ENCODE measurements at regions not wholly inside any gene's neighbourhood (a gene's known extent, or its start where the extent isn't known, plus 50 kb on each side); places are given as distances from the start of the nearest gene placed in this dataset.

DNA sequence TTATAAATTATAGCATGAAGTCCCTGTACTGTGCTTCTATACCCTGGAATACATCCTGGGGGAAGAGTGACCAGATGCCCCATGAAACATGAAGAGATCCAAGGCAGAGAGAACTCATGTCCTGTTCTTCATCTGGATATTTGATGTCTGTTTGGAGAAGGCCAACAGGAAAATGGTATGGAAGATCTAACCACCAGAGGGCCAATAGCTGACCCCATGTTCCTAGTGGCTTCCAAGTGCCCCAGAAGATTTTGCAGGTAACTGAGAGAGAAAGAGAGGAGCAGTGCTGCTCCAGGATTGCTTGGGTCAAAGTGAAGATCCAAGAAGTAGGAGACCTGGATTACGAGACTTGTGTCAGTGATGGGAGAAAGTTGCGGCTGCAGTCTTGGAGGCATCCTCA lies 90.2 kb upstream of the TSPAN5 start:
- ATAC-seq (replicated peaks; ENCODE audit: extremely low read depth, poor library complexity, severe bottlenecking), result no peak
- Mint-ChIP-seq H3K9me3 (no peaks in the 10 kb centered on the region), H3K27me3 (no peaks in the 10 kb centered on the region), H3K4me3 (no peak overlapping the region), H3K36me3 (ENCODE audit: insufficient read depth) (no peaks in the 10 kb centered on the region), H3K4me1 (peaks cover 6% of the 10 kb centered on the region), H3K27ac (ENCODE audit: low read depth) (no peak overlapping the region)
- DNase-seq (ENCODE audit: low spot score in 2 of 2), result no peak

DNA sequence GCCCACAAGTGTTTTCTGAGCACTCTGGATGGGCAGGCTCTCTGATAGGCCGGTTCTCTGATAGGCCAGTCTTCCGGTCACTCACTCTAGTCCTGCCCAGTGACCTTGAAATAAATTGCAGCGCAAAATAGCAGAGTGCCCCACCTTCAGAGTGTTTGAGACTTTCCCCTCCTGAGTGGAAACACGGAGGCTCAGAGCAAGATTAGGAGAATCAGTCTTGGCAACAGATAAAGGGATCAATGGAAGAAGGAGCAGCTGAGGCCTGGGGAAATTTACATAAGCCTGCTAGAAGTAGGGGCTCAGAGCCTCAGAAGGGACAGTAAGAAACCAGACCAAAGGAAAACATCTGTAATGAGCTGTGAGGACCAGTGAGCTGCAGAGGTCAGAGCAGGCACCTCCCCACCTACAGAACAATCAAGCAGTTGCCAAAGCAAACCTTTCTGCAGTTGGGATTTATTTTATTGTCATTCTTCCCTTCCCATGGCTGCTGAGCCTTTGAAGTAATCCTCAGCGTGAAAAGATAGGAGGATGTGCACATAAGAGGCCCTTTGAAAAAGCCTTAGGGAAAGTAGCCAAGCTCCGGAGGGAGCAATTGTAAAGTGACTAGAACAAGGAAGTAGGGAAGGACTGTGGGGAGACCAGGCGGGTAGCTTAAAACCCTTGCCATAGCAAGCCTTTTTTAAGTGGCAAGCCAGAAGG lies 89.1 kb upstream of the TSPAN5 start:
- Mint-ChIP-seq H3K36me3 (ENCODE audit: insufficient read depth) (no peaks in the 10 kb centered on the region), H3K4me1 (peaks cover 6% of the 10 kb centered on the region), H3K9me3 (no peaks in the 10 kb centered on the region), H3K27ac (ENCODE audit: low read depth) (no peak overlapping the region), H3K27me3 (no peaks in the 10 kb centered on the region), H3K4me3 (no peak overlapping the region)
- ATAC-seq (replicated peaks; ENCODE audit: extremely low read depth, poor library complexity, severe bottlenecking) (no peak), DNase-seq (ENCODE audit: low spot score in 2 of 2) (no peak)

DNA sequence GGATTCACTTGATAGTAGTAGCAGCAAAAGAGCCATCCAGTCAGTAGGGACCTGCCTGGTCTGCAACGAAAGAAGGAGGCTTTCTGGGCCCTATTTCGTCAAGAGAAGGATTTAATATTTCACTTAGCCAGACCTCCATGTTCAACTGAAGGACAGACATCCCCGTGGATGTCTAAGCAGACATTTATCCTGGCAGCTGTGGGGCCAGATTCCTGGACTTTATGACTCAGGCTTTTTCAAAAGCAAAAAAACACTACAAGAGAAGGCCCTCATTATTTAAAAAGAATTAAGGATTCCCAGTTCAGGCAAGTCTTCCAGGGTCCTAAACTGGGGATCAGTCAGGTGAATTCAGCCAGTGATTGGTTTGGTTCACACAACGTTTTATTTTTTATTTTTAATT lies 88.5 kb upstream of the TSPAN5 start:
- no peak overlapping the region for H3K27ac Mint-ChIP-seq (ENCODE audit: low read depth)
- ATAC-seq (replicated peaks; ENCODE audit: extremely low read depth, poor library complexity, severe bottlenecking), result no peak
- H3K36me3 Mint-ChIP-seq (ENCODE audit: insufficient read depth), result no peaks in the 10 kb centered on the region
- no peaks in the 10 kb centered on the region for H3K9me3 Mint-ChIP-seq
- H3K4me1 Mint-ChIP-seq, result peaks cover 6% of the 10 kb centered on the region
- DNase-seq (ENCODE audit: low spot score in 2 of 2), result no peak
- H3K4me3 Mint-ChIP-seq, result no peak overlapping the region
- no peaks in the 10 kb centered on the region for H3K27me3 Mint-ChIP-seq

DNA sequence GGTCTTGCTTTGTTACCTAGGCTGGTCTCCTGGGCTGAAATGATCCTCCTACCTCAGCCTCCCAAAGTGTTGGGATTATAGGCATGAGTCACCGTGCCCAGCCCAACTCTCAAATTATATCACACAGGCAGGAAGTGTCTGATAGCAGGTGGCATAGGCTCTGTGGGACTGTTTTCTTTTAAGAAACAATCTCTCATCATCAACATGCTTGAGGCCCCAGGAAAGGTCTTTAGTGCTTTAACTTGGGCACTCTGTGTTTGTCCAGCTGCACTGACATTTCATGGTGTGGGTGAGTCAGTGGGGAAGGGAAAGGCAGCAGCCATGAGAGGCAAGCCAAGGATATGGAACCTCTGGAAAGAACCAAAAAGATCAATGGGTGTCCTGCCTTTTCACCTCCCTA lies 88.1 kb upstream of the TSPAN5 start:
- H3K4me3 Mint-ChIP-seq, result no peak overlapping the region
- peaks cover 6% of the 10 kb centered on the region for H3K4me1 Mint-ChIP-seq
- no peaks in the 10 kb centered on the region for H3K9me3 Mint-ChIP-seq
- no peaks in the 10 kb centered on the region for H3K36me3 Mint-ChIP-seq (ENCODE audit: insufficient read depth)
- ATAC-seq (replicated peaks; ENCODE audit: extremely low read depth, poor library complexity, severe bottlenecking) (no peak), DNase-seq (ENCODE audit: low spot score in 2 of 2) (no peak)
- H3K27me3 Mint-ChIP-seq, result no peaks in the 10 kb centered on the region
- H3K27ac Mint-ChIP-seq (ENCODE audit: low read depth), result no peak overlapping the region

DNA sequence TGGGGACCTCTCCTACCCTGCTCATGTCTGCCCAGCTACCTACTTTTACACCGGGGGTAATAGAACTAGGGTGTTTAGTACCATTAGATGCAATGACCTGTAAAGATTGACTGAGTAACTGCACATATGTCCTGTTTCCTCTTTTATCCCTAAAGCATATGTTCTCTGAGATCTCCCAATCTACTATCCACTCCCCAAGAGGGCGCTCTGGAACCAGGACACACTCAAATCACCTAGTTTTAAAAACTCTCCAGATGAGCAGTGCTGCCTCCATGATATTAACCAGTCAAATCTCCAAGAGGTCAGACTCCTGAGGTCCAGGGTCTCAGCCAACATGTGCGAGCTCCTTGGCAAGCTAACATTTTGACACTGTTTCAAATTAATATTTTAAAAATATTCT lies 87.0 kb upstream of the TSPAN5 start:
- Mint-ChIP-seq H3K36me3 (ENCODE audit: insufficient read depth) (no peaks in the 10 kb centered on the region), H3K27me3 (no peaks in the 10 kb centered on the region), H3K9me3 (no peaks in the 10 kb centered on the region), H3K4me3 (no peak overlapping the region), H3K27ac (ENCODE audit: low read depth) (no peak overlapping the region), H3K4me1 (peaks cover 6% of the 10 kb centered on the region)
- DNase-seq (ENCODE audit: low spot score in 2 of 2) (no peak), ATAC-seq (replicated peaks; ENCODE audit: extremely low read depth, poor library complexity, severe bottlenecking) (no peak)

DNA sequence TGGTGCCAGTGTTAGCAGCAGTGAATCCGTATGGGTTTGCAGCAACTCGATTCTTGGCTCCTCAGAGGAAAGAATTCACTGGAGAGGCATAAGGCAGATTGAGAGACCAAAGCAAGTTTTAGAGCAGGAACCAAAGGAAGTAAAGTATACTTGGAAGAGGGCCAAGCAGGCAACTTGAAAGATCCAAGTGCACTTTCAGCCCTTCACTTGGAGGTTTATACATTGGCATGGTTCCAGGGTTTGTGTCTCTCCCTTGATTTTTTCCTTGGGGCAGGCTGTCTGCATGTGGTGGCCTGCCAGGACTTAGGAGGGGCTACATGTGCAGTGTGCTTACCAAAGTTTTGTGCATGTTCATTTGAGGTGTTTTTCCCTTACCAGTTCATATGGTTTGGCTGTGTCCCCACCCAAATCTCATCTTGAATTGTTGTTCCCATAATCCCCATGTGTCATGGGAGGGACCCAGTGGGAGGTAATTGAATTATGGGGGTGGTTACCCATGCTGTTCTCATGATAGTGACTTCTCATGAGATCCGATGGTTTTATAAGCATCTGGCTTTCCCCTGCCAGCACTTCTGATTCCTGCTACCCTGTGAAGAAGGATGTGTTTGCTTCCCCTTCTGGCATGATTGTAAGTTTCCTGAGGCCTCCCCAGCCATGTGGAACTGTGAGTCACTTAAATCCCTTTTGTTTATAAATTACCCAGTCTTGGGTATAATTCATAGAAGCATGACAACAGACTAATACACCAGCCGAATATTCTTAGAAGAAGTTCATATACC lies 86.2 kb upstream of the TSPAN5 start:
- DNase-seq (ENCODE audit: low spot score in 2 of 2), result no peak
- Mint-ChIP-seq H3K4me3 (no peak overlapping the region), H3K9me3 (no peaks in the 10 kb centered on the region), H3K27me3 (no peaks in the 10 kb centered on the region), H3K27ac (ENCODE audit: low read depth) (no peak overlapping the region), H3K4me1 (peaks cover 6% of the 10 kb centered on the region), H3K36me3 (ENCODE audit: insufficient read depth) (no peaks in the 10 kb centered on the region)
- ATAC-seq (replicated peaks; ENCODE audit: extremely low read depth, poor library complexity, severe bottlenecking), result no peak

DNA sequence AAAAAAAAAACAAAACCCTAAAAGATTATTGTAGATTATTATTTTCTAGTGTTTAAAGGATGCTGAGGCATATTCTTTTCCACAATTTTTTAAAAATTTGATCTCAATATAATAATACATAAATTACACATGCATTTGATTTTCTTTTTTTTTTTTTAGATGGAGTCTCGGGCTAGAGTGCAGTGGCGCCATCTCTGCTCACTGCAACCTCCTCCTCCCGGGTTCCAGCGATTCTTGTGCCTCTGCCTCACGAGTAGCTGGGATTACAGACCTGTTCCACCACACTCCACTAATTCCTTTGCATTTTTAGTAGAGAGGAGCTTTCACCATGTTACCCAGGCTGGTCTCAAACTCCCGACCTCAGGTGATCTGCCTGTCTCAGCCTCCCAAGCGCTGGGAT lies 83.5 kb upstream of the TSPAN5 start:
- Mint-ChIP-seq H3K4me1 (peaks cover 6% of the 10 kb centered on the region), H3K27ac (ENCODE audit: low read depth) (no peak overlapping the region)
- no peak for ATAC-seq (replicated peaks; ENCODE audit: extremely low read depth, poor library complexity, severe bottlenecking)

DNA sequence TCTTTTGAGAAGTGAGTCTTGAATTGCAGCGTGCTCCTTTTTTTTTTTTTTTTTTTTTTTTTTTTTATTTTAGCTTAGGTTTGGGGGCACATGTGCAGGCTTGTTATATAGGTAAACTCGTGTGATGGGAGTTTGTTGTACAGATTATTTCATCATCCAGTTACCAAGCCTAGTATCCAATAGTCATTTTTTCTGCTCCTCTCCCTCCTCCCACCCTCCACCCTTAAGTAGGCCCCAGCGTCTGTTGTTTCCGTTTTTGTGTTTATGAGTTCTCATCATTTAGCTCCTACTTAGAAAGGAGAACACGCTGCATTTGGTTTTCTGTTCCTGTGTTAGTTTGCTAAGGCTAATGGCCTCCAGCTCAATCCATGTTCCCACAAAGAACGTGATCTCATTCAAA lies 81.3 kb upstream of the TSPAN5 start:
- ATAC-seq (replicated peaks; ENCODE audit: extremely low read depth, poor library complexity, severe bottlenecking) (no peak), DNase-seq (ENCODE audit: low spot score in 2 of 2) (no peak)
- Mint-ChIP-seq H3K9me3 (peaks cover 7% of the 10 kb centered on the region), H3K4me1 (no peaks in the 10 kb centered on the region), H3K4me3 (no peak overlapping the region), H3K36me3 (ENCODE audit: insufficient read depth) (peaks cover 3% of the 10 kb centered on the region), H3K27ac (ENCODE audit: low read depth) (no peak overlapping the region), H3K27me3 (no peaks in the 10 kb centered on the region)

More for the DNA sequence above, 83.5 kb upstream of the TSPAN5 start:
- DNase-seq (ENCODE audit: low spot score in 2 of 2), result no peak
- peaks cover 7% of the 10 kb centered on the region for H3K9me3 Mint-ChIP-seq
- no peaks in the 10 kb centered on the region for H3K36me3 Mint-ChIP-seq (ENCODE audit: insufficient read depth)
- no peaks in the 10 kb centered on the region for H3K27me3 Mint-ChIP-seq
- H3K4me3 Mint-ChIP-seq, result no peak overlapping the region

DNA sequence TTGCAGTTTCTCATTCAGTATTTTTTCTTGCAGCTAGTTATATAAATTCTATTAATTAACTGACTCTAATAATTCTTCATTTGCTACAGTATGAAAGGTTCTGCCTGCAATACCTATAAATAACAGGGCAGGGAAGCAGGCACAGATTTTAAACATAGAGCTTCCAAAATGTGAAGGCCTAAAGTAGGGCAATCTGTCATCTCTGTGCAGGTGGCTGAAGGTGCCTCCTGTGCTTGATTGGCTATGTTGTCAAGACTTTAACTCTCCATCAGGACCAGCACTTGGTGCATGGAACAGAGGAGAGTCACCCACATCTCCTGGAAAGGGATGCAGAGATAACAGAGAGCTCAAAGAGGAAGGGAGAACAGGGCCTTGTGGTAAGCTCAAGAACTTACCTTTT lies 75.2 kb upstream of the TSPAN5 start:
- H3K27ac Mint-ChIP-seq (ENCODE audit: low read depth), result no peak overlapping the region
- no peak for DNase-seq (ENCODE audit: low spot score in 2 of 2)
- no peak for ATAC-seq (replicated peaks; ENCODE audit: extremely low read depth, poor library complexity, severe bottlenecking)
- H3K4me1 Mint-ChIP-seq, result peaks cover under 1% of the 10 kb centered on the region
- peaks cover 7% of the 10 kb centered on the region for H3K9me3 Mint-ChIP-seq
- H3K27me3 Mint-ChIP-seq, result no peaks in the 10 kb centered on the region
- peaks cover 3% of the 10 kb centered on the region for H3K36me3 Mint-ChIP-seq (ENCODE audit: insufficient read depth)
- H3K4me3 Mint-ChIP-seq, result no peak overlapping the region

DNA sequence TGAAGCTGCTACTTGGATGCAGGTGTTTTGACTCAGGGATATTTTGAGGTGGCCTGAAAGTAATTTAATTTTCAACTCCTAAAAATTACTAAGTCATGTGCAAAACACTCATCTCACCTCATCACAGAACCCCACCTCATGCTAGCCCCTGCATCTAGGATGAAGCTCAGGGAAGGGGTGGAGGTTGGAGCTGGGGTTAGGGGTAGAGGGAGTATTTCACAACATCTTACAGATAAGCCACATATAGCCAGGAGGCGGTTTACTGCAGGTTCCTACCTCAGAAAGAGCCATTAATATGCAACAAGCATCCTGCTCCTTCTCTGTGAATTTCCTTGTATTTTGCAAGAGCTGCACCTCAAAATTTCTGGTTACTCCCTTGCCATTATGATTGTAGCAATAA lies 70.5 kb upstream of the TSPAN5 start:
- ATAC-seq (replicated peaks; ENCODE audit: extremely low read depth, poor library complexity, severe bottlenecking) (no peak), DNase-seq (ENCODE audit: low spot score in 2 of 2) (no peak)
- Mint-ChIP-seq H3K9me3 (peaks cover 7% of the 10 kb centered on the region), H3K36me3 (ENCODE audit: insufficient read depth) (no peaks in the 10 kb centered on the region), H3K4me1 (peaks cover 6% of the 10 kb centered on the region), H3K27me3 (no peaks in the 10 kb centered on the region), H3K4me3 (no peak overlapping the region), H3K27ac (ENCODE audit: low read depth) (no peak overlapping the region)

DNA sequence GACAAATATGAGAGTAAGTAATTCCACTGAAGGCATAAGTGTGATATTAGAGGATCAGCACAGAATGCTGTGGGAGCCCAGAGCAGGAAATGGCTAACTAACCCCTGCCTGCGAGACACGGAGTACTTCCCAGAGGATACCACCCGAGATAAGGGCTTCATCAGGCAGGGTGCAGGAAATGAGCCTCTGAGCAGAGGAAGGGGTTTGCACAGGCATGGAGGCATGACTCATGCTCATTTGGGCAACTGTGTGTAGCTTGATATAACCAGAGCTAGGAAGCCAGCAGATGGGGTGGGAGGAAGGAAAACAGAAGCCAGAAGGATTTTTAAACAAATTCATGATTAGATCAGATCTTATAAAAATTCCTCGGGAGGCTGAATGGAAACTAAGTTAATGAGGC lies 70.0 kb upstream of the TSPAN5 start:
- H3K4me3 Mint-ChIP-seq, result no peak overlapping the region
- no peaks in the 10 kb centered on the region for H3K27me3 Mint-ChIP-seq
- ATAC-seq (replicated peaks; ENCODE audit: extremely low read depth, poor library complexity, severe bottlenecking) (no peak), DNase-seq (ENCODE audit: low spot score in 2 of 2) (no peak)
- no peak overlapping the region for H3K27ac Mint-ChIP-seq (ENCODE audit: low read depth)
- peaks cover 7% of the 10 kb centered on the region for H3K9me3 Mint-ChIP-seq
- no peaks in the 10 kb centered on the region for H3K36me3 Mint-ChIP-seq (ENCODE audit: insufficient read depth)
- peaks cover 6% of the 10 kb centered on the region for H3K4me1 Mint-ChIP-seq

DNA sequence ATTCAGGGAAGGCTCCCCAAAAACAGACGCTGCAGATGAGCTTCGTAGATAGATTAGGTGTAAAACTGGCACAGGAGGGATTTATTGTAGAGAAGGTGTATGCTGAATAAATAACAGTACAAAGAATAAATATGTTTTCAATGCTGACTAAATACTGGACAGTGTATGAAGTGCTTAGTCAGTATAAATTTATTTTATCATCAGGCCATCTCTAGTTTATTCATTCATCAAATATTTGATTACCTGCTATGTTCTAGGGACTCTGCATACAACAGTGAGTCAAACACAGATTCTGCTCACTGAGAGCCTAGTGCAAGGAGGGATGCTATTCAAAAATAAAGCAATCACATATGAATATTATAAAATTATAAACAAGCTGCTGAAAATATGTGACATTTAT lies 63.6 kb upstream of the TSPAN5 start:
- no peaks in the 10 kb centered on the region for H3K4me1 Mint-ChIP-seq
- H3K27ac Mint-ChIP-seq (ENCODE audit: low read depth), result no peak overlapping the region
- H3K4me3 Mint-ChIP-seq, result no peak overlapping the region
- H3K27me3 Mint-ChIP-seq, result no peaks in the 10 kb centered on the region
- ATAC-seq (replicated peaks; ENCODE audit: extremely low read depth, poor library complexity, severe bottlenecking), result no peak
- peaks cover 7% of the 10 kb centered on the region for H3K9me3 Mint-ChIP-seq
- no peak for DNase-seq (ENCODE audit: low spot score in 2 of 2)
- H3K36me3 Mint-ChIP-seq (ENCODE audit: insufficient read depth), result no peaks in the 10 kb centered on the region

DNA sequence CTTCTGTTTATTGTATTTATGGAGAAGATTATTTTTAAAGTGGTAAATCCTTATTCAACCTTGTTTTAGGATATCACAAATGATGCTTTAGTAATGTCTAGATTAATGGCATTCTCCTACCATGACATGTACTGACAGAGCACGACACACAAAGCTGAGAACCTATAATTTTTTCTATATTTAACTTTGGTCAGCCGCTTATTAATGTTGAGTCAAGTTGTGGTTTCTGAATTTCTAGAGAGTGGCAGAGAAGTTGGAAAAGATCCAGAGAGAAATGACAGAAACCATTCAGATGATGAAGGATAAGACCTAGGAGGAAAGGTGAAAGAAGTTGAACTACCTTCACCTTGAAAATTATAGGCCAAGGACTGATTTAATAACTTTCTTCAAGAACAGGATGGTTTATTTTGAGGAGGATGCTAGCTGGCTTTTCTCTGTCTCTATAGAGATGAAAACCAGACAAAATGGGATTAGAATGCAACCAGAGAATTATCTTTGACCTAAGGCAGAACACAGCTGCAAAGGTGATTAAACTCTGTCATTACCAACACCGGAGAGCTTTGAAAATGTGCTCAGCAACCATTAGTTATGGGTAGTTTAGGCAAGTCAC lies 62.6 kb upstream of the TSPAN5 start:
- Mint-ChIP-seq H3K27me3 (no peaks in the 10 kb centered on the region), H3K4me3 (no peak overlapping the region), H3K4me1 (no peaks in the 10 kb centered on the region), H3K36me3 (ENCODE audit: insufficient read depth) (no peaks in the 10 kb centered on the region), H3K9me3 (peaks cover 7% of the 10 kb centered on the region), H3K27ac (ENCODE audit: low read depth) (no peak overlapping the region)
- ATAC-seq (replicated peaks; ENCODE audit: extremely low read depth, poor library complexity, severe bottlenecking) (no peak), DNase-seq (ENCODE audit: low spot score in 2 of 2) (no peak)
